ENCODE measurements at regions not wholly inside any gene's neighbourhood (a gene's known extent, or its start where the extent isn't known, plus 50 kb on each side); places are given as distances from the start of the nearest gene placed in this dataset.

DNA sequence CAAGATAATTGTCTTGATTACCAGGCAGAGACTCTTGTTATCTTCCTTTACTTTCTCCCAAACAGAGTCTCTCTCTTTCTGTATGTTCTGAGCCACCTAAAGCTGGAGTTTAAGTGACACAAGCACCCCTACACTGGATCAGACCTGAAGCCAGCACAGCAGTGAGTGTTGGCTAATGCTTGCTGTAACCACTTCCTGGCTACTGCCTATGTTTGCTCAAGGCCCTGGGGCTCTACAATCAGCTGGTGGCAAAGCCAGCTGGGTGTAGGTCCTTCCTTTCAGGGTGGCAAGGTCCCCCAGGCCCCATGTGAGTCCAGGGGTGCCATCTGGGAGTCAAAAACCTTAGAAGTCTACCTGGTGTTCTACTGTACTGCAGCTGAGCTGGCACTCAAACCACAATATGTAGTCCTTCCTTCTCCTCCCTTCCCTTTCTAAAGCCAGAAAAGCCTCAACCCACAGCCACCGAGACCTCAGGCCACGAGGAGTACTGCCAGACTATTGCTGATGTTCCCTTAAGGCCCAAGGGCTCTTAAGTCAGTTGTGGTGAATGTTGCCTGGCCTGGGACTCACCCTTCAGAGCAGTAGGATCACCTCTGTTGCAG, 416.3 kb downstream of the ADRA2A start:
- no peak for DNase-seq (ENCODE audit: low read depth in 2 of 2, low spot score in 1 of 2)

DNA sequence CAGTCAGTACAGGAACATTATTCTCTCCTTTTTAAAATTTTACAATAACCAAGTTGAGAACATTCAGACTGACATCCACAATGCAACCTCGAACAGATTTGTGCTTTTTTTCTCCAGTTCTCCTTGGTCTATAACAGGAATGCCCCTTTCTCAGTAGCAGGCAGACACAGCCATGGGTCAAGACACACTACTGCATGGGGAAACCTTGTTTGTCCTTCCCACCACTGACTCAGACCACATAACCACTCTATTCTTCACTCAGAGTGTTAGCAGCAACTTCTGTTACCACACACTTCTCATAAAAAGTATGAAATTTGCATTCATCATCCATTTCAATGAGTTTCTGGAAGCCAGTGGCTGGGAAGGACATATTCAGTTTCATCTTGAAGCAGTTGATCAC, 421.7 kb downstream of the ADRA2A start:
- DNase-seq (ENCODE audit: low read depth in 2 of 2, low spot score in 1 of 2), result no peak

DNA sequence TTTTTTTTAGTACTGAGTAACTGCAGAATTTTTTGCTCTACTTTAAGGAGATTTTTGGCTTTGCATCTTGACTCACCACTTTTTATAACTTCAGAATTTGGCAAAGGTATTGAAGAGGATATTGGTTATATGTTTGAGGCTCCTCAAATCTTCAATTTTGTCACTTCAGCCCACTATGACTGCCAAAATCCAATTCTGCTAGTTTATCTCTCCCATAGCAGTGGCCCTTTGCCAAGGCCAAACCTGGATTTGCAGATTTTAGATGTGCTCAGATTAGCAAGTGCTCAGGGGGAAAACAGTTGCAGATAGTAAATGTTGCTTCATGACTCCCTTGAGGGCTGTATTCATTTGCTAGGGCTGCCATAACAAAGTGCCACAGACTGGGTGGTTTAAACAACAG, 427.5 kb downstream of the ADRA2A start:
- no peak for DNase-seq (ENCODE audit: low read depth in 2 of 2, low spot score in 1 of 2)

DNA sequence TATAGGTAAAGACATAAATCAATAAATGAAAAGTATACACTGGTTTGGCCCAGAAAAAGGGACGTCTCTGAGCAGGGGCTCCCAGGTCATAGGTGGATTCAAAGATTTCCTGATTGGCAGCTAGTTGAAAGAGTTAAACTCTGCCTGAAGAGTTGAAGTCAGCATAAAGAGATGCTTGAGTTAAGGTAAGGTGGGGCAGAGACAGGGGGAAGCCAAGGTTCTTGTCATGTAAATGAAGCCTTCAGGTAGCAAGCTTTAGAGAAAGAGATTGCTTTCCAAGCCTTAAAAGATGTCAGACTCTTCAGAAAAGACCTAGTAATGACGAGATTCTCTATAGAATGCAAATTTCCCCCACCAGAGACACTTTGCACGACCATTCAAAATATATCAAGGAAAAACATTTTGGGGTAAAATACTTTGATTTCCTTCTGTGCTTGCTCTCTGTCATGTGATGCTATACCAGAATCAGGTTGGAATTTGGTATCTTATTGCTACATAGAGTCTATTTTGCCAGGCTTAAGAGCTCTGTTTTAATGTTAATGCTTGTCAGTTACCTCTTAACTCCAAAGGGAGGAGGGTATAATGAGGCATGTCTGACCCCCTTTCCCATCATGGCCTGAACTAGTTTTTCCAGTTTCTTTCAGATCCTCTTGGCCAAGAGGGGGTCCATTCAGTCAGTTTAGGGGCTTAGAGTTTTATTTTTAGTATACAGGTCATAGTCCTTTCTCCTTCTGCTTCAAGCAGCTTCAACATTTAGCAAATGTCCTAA, 429.6 kb downstream of the ADRA2A start:
- DNase-seq (ENCODE audit: low read depth in 2 of 2, low spot score in 1 of 2), result no peak

DNA sequence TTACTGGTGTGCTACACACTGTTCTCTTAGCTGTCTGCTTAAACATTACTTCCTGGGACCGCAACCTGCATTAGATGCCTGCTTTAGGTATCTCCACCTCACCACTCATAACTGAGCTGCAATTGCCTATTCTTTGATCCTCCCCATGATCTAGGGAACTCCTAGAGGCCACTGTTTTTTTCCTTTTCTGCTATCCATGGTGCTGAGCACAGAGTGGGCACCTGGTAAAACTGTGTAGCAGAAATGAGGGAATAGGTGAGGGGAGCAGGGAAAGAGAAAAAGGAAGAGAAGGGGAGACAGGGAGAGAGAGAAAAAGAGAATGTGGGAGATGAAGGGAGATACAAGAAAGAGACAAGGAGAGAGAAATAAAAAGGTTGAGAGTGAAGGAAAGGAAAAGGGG, 434.9 kb downstream of the ADRA2A start:
- no peak for DNase-seq (ENCODE audit: low read depth in 2 of 2, low spot score in 1 of 2)

DNA sequence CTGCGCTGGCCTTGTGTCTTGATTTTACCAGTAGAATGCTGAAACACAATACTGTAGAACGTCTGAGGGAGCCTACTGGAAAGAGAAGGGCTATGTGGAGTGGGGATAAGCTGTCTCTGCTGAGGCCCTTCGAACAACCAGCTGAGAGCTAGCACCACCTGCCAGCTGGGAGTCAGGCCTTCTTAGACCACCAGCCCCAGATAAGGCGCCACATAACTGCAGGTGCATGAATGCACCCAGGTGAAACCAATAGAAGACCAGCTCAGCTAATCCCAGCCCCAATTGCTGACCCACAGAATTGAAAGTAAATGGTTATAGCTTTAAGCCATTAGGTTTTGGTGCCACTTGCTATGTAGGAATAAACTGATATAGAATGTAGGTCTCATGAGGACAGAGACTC, 438.4 kb downstream of the ADRA2A start:
- DNase-seq (ENCODE audit: low read depth in 2 of 2, low spot score in 1 of 2), result no peak

DNA sequence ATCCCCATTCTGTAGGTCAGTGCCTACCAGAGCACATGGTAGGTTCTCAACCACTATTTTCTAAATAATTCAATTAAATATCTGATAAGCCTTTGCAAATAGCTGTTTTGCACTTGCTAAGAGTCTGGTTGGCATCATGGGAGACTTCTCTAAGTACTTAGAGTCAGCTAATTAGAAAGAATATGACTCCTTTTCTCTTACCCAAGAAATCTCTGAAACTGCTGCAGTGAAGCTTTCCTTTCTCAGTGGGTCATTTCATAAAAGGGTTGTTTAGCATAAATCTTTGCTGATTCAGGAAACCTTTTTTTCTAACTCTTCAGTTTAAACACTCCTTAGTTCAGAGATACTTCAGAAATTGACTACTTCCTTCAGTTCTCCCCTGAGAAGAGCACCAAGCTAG, 438.9 kb downstream of the ADRA2A start:
- DNase-seq (ENCODE audit: low read depth in 2 of 2, low spot score in 1 of 2), result no peak

DNA sequence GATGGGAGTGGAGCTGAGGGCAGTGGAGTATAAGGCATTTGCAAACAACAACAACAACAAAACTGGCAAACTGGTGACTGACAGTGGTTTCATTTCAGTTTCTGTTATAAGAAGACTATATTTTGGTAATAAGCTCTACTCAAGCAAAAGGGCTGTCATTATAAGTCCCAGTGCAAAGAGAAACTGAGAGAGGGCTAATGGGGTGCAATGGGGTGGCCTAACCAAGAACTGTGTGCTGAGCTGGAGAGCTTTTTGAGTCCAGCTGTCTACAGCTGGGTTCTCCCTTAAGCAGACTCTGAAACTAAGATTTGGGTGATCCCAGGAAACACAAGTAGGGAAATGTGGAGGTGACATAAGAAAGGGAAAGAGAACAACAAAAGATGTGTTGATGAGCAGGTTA, 439.3 kb downstream of the ADRA2A start:
- DNase-seq (ENCODE audit: low read depth in 2 of 2, low spot score in 1 of 2), result no peak

DNA sequence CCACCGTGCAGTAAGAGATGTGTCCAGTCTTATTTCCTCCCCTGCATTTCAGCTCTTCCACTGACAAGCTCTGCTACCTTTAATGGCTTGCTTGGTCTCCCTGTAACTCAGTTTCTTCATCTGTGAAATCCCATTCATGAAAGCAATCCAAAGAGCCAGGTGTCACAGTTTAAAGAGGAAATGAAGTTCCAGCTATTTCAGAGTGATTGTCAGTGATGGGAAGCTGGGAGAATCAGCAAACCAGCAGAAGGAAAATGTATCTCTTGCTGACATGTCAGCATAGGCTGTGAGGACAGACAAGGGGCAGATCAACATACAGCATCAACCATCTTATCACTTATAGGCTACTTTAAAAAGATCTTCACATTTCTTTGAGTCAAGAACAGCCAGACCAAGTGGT, 445.3 kb downstream of the ADRA2A start:
- DNase-seq (ENCODE audit: low read depth in 2 of 2, low spot score in 1 of 2), result no peak

DNA sequence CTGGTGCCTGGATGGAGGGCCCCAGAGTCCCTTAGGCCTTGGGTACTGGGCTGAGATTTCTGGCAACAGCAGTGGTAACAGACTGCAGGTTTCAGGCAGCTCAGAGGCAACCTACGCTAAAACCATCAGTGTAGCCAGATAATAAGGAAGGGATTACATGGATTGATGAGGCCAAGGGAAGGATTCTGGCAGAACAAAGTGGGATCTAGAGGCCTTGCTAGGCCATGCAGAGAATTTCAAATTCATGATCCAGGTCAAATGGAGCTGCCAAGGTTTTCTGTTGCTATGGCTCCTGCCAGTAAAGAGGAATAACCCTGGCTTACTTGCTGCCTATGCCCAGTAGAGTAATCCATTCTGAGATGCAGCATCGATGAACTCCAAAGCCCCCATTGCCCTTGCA, 445.7 kb downstream of the ADRA2A start:
- no peak for DNase-seq (ENCODE audit: low read depth in 2 of 2, low spot score in 1 of 2)

DNA sequence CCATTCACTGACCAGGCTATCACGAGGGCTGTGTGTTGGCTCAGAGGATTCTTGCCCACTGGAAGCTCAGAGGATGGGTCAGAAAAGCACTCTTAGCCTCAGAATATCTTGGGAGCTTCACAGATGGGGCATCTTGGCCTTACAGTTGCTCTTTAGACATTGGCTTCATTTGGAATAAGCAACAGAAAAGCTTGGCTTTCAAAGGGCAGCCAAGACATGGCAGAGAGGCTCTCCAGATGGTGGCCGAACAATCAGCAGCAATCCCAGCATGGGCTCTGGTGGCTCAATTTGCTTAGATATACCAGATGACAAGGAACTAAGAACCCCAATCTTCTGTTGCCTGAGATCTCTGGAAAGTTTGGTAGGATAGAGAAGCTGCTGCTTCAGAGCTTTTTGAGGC, 446.2 kb downstream of the ADRA2A start:
- DNase-seq (ENCODE audit: low read depth in 2 of 2, low spot score in 1 of 2), result no peak

DNA sequence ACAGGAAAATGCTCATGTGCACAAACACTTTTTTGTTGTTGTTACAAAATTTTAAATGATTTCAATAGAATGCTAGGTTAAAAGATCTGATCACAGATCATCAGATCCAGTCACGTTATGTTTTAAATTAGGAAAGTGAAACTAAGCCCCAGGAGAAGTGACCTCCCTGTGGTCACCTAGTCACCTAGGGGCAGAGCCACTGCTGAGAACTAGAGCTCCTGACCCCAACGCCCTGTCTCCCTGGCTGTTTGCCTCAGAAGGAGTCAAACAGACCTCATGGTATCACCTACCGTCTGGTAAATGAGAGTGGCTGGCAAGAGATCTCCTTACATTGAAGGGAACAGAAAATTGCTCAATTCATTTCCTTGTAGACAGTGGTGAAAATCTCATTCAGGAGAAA, 447.3 kb downstream of the ADRA2A start:
- DNase-seq (ENCODE audit: low read depth in 2 of 2, low spot score in 1 of 2), result no peak

DNA sequence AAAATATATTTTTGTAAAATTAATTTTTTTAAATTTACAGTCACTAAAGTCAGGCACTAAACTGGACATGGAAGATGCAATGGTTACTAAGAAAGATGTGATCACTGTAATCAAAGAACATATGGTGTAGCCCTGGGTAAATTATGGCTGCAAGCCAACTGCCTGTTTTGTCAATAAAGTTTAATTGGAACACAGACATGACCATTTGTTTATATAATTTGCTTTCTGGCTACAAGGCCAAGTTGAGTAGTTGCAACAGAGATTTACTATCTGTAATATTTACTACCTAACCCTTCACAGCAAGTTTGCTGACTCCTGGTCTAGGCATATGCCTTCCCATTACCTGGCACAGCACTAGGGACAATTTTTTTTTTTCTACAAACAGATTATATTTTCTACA, 448.9 kb downstream of the ADRA2A start:
- no peak for DNase-seq (ENCODE audit: low read depth in 2 of 2, low spot score in 1 of 2)

DNA sequence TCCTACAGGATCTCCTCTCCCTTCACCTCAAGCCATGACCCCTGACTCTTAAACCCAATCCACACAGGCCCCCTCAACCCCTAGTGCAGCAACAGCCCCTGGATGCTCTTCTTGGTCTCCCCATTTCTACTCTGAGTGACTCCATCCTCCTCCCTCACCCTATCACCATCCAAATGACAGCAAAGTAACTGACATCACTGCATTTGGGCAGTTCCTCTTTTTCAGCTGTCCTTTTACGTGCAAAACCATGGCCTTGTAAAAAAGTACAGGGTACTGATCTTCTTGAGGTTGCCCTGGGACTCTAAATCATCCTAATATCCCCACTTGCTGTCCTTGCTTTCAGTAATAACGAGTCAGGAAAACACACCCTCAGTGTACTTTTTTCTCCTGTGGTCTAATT, 454.9 kb downstream of the ADRA2A start:
- DNase-seq (ENCODE audit: low read depth in 2 of 2, low spot score in 1 of 2), result no peak

DNA sequence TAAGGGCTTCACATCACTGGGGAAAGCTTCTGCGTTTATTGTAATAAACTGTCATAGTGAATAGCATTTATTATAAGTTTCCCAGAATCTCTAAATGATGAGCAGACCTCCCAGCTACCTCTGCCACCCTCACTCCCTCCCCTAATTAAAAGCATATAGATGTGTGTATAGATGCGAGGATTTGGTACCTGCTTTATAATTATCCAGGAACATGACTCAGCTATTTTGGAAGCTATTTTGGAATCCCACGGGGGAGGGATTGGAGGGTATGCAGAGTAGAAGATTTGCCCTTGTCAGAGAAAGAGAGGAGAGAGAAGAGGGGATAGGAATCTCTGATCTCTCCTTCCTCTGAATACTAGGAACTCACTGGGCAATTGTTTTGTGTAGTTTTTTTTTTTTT, 455.3 kb downstream of the ADRA2A start:
- no peak for DNase-seq (ENCODE audit: low read depth in 2 of 2, low spot score in 1 of 2)

DNA sequence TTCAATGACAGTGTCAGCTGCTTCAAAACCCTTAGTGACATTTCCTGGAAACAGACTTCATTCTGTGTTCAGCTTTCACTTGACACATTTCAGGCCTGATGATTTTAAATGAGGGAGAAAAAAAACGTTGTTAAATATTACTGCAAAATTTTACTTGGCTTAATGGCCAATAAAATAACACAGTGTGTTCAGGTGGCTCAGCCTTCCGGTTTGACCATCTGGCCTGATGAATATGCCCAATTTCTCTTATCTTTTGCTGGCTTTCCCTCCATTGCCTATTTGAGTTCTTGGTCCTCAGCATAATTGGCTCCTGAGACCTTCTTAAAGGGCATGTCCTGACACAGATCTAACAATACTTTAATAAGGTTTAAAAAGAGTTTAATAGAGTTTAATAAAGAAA, 462.4 kb downstream of the ADRA2A start:
- DNase-seq (ENCODE audit: low read depth in 2 of 2, low spot score in 1 of 2), result no peak

DNA sequence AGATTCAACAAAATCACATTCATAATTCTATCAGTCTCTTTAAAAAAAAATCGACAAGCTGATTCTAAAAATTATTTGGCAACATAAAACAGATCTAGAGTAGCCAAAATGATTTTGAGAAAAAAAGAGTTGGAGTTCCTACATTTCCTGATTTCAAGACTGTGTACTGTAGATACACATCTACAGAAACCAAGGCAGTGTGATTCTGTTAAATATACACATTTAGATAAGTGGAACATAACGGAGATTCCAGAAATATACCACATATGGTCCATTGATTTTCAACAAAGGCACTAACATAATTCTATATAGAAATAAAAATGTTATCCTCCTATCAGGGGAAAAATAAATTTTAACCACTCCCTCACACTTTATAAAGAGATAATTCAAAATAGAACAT, 467.0 kb downstream of the ADRA2A start:
- no peak for DNase-seq (ENCODE audit: low read depth in 2 of 2, low spot score in 1 of 2)

DNA sequence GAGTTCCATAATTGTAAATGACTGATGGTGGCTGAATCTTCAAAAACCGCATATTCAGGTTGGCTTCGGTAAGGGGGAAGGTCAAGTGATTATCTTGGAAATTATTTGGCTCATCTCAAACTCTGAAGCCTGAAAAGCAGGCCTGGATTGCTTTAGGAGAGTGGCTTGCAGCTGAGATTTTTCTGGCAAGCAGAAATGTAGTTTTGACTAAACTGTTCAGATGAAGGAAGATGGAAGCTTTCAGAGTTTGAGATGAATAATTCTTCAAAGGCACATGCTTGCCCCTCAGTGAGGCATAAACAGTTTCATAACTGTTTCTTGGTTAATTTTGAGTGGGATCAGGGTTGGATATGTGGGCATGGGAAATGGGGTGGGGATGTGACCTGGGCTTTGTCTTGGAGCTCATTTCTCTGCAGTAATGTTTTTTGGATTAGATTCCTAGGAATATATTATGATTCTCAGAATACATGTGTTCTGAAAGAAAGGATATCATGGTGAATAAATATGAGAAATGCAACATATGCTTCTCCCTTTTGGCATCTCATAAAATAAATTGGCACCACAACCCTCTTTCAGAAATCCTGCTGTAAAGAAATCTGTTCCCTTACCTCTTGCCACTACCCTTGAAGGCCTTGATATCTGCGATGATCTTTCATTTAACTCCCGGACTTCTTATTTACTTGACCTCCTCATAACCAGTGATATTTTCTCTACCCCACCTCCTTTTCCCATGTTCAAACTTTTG, 469.2 kb downstream of the ADRA2A start:
- no peak for DNase-seq (ENCODE audit: low read depth in 2 of 2, low spot score in 1 of 2)

DNA sequence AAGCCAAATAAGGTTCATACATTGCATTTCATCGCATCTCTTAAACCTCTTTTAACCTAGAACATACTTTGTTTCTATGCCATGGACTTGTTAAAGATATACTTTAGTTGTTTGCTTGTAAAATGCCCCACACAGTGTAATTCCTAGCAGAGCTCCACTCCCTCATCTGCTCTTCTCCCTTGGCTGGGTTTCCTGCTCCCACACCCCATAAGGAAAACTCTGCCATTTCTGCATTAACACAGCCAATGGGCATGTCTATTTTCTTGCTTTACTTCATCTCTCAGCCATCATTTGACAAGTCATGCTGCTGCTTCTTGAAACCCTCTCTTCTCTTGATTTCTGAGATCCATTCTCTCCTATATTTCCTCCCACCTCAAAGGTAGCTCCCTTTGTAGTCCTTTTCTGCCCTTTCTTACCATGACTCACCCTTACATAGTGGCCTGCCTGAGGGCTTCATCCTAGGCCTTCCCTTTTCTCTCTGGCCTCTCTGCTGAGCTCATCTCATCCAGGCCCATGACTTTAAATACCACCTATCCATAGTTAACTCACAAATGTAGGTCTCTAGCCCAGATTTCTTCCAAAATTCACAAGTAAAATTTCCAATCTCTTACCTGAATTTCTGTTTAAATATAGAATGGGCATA, 471.4 kb downstream of the ADRA2A start:
- DNase-seq (ENCODE audit: low read depth in 2 of 2, low spot score in 1 of 2), result no peak

DNA sequence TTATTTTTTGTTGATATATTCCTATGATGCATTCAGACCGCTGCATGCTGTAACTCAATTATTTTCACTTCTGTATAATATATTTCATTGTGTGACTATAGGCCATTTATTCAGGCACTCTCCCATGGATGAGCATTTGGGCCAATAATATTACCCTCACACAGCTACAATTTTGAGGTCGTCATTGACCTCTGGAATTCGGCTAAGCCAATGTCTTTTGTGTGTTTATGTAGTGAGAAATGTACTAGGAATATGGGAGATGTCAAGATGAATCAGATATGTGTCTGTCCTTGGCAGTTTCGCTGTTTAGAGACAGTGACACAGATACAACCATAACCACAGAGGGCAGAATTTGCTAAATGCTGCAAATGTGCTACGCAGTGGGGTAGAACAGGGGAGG, 474.2 kb downstream of the ADRA2A start:
- no peak for DNase-seq (ENCODE audit: low read depth in 2 of 2, low spot score in 1 of 2)

DNA sequence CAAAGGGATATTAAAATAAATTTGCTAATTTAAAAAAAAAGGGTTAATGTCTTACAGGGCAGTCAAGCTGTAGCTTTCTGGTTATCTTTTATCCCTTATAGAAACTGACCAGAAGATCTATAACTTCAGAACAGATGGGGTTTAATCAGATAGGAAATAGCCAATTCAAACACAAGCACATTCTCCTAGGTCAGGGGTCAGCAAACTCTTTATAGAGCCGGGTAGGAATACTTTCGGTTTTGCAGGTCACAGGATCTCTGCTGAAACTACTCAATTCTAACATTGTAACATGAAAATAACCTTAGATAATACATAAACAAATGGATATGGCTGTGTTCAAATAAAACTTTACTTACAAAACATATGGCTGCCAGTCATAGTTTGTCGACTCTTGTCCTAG, 479.8 kb downstream of the ADRA2A start:
- DNase-seq (ENCODE audit: low read depth in 2 of 2, low spot score in 1 of 2), result no peak

DNA sequence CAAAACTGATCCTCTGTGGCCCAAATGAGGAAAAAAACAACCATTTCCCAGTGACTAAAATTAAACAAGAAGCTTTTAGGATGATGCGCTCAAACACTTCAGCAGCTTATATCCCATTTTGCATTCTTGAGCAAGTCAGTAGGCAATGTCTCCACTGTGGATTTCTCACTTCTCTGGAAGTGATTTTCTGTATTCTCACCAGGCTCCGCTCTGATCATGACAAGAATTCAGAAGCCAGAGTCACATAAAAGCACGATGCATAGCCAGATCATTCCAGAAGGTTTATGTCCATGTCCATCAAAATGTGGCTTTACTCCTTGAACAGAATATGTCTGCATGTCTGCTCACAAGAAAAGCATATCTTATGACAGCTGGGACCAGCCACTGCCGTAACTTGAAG, 481.4 kb downstream of the ADRA2A start:
- DNase-seq (ENCODE audit: low read depth in 2 of 2, low spot score in 1 of 2), result no peak

All from stimulated activated CD8-positive, alpha-beta memory T cell treated with anti-CD3 and anti-CD28 coated beads, Interleukin-4, amount 100 ng/mL, for 1 hour (primary cell).